ENCODE measurements at regions not wholly inside any gene's neighbourhood (a gene's known extent, or its start where the extent isn't known, plus 50 kb on each side); places are given as distances from the start of the nearest gene placed in this dataset.
"Not testable (repeated sequence)": the region's sequence is repeated elsewhere in the genome, so short reads cannot be mapped to it uniquely, and the experiment has no call there.

DNA sequence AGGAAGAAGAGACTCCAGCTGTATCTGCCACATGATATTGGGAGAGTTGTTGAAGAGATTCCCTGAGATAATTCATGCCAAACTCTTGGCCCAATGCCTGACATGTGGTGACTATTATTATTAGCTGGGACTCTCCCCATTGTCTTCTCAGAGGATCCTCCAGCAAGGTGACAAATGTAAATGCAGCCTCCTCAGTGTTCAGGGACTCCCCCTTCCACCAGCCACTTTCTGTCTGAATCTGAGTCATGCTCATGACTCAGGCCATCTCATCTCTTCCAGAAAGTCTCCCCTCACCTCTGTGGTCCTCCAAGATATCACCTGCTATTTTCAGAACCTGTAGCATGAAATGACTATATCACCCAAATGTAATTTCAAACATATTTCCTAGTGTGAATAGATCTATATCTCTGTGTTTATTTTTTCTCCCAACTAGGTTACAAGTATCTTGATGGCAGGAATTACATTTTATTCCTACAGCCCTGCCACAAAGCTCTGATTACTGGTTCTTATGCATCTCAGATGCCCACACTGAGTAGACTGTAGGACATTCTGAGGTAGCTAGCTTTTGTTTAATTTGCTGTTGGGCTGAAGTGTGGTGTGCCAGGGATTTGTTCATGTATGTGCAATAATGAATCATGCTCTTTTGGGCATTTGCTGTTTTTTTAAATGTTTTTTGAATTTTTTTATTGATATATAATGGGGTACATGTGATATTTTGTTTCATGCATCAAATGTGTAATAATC lies 126.6 kb upstream of the IL12B start:
- DNase-seq = peak; percentile 58 to 76

DNA sequence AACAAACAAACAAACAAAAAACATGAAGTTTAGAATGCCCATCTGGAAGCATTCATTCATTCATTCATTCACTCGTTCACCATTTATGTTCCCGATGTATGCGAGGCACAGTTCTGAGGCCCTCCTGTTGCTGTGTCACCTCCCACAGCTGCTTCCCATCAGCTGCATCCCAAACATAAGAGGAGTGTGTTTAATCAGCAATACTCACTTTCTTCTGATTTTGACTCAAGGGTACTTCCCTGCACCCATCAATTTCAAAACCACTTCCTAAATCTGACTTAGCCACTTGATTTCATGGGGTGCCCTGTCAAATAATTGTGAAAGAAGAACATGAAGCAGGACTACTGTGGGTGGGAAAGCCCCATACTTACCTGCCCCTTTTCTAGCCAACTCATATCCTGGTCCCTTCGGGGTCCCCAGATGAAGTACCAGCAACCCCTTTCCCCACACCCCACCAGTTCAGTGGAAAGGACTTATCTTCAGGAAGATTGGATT lies 128.0 kb upstream of the IL12B start:
- DNase-seq = peak; percentile 31 to 38

DNA sequence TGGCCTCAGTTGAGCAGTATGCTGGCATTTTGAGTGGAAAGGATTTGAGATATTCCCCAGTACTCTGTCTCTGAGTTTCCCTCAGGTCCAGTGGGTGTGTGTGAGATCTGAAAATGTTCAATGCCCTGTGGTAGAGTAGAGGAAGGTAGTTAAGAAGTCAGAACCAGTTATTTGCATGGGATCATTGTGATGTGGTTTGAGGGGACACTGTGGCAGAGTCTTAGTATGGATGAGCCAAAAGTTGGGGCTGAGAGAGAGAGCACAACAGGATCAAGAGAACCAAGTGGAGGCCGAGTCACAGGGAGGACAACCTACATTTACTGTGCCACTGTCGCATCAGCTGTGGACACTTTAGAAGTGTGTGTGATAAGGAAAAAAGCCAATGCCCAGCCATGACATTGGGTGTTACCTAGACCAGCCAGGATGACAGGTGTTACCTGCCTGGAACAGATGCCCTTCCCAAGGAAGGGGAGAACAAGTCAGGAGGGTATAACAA lies 128.9 kb upstream of the IL12B start:
- no peak for DNase-seq

DNA sequence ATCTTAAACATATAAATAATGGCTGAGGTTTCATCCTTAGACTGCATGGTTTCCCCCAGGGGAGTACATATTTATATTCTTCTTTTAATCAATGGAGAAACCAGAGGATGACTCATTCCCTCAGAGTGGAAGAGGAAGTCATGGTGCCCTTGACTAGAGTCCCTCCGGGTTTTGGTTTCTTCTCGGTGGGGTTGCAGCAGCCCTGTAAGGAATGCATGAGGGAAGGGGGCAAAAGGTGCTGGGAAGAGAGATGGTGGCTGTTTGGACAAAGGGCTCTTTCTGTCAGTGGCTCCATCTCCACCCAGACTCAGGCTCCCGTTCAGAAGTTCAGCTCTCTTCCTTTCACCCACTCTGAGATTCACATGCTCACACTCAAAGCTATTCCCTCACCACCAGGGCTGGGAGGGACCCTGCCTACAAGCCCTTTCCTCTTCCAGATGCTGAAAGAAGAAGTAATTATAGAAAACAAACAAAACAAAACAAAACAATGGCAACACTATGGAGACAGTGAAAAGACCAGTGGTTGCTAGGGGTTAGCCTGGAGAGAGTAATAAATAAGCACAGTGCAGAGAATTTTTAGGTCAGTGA lies 129.8 kb upstream of the IL12B start:
- DNase-seq = no peak

DNA sequence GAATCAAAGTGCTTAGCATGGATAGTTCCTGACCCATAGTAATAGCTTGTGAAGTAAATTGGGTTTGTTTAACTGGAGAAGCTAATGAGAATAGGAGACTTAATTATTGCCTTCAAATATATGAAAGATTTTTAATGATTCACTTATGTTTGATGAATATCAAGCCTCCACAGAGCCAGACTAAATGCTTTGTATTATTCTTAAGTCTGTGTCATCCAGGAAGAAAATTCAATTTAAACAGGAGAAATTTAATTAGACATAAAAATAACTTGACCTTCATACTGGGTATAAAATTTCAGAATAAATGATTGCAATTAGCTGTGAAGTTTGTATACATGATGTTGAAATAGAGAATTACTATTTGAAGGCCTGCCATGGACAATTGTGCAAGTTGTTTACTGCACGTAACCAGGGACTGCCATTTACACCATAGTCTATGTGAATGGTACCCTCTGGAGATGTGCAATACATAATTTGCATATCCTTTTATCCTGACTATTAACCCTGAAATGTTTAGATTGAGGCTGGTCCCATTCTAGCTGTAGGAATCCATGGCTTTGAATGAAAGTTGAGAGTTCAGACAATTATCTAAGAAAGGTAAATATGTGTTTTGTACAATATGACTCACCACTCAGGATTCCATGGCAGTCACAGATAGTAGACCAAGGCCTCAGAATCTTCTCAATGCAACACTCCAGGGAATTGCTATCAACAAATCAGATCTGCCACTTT lies 133.5 kb upstream of the IL12B start:
- no peak for DNase-seq

DNA sequence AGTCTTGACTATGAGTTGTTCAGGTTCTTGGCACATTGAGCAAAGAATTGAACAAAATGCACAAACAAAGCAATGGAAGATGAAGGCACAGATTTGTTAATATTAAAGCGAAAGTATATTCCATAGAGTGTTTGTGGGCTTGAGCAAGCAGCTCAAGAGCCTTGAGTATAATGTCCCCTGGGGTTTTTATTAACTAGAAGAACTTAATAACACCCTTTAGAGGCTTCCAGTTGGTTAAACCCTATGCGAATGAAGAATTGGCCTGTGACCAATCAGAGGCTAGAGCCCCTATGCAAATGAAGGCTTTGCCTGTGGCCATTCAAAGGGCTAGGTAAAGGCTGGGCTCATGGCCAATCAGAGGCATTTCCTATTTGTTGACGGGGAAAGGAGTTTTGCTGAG lies 135.3 kb upstream of the IL12B start:
- no peak for DNase-seq

DNA sequence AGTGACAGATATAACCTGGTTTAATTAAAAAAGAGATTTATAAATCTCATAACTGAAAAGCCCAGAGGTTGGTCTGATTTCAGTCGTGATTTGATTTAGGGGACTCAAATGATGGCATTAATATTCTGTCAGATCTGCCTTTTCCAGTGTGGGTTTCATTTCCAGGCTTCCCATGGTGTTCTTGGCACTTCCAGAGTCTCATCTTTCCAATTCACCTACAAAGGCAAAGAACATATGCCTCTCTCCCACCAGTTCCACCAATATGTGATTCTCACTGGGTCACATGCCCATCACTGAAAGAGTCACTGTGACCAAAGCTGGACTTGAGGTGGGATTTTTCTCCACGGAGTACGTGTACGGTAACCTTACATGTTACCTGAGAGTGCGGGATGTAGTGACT lies 137.4 kb upstream of the IL12B start:
- no peak for DNase-seq

DNA sequence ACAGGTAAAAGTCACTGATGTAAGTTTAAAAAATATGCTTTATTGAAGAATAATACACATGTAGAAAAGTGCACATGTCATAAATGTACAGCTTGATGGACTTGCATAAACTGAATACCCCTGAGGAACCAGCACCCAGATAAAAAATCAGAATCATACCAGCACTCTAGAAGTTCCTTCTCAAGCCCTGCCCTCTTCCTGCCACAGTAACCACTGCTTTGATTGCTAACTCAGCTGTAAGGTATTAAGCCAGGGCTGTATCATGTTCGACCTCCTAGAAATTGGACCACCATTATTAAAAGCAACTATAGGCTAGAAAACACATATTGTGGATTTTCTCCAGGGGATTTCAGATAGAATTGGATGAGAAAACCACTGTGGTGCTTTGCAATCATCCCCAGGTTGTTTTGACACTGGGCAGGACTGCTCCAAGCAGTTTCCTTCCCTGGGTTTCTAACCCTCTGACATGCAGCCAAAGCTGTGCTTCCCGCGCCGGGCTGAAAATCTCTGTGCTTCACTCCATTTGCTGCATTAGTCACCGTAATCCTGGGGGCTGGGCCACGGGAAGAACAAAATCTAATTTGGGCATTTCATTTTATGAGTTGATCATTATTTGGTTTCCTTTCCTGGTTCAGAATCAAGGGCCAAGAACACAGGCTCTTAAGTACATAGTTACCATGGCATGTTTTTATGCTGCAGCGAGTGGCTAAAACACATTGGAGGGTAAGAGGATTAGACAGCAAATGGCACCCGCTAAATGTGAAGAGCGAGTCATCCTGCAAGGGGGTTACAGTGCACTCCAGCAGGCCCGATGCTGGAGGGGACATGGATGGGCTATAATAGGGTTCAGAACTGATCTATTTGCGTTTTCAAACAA lies 139.4 kb upstream of the IL12B start:
- no peak for DNase-seq

DNA sequence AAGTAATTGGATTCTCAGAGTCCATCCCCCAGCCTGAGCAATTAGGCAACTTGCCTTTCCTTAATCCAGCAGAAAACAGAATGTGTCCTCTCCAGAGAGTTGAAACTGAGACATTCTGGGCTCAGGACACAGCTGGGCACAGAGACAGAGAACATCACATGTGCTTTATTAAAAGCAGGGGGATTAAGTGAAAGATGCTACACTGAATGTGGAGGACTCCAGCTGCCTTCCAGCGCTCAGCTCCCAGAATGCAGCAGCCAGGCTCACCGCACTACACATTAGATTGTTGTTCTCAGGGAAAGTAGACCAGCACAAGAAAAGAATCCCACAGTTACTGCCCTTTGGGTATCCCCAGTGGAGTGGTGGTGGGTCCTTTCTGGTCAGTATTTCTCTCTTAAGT lies 141.6 kb upstream of the IL12B start:
- DNase-seq = no peak

DNA sequence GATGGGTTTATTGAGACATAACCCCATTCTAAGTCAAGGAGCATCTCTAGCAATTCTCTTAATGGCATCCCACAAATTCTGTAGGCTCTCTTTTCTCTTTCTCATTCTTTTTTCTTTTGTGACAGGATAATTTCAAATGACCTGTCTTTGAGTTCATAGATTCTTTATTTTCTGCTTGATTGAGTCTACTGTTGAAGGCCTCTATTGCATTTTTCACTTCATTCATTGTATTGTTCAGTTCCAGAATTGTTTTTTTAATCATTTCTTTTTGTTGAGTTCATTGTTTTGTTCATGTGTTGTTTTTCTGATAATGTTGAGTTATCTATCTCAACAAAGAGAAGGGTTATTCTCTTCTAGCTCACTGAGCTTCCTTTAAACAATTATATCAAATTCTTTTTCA lies 144.7 kb upstream of the IL12B start:
- no peak for DNase-seq

DNA sequence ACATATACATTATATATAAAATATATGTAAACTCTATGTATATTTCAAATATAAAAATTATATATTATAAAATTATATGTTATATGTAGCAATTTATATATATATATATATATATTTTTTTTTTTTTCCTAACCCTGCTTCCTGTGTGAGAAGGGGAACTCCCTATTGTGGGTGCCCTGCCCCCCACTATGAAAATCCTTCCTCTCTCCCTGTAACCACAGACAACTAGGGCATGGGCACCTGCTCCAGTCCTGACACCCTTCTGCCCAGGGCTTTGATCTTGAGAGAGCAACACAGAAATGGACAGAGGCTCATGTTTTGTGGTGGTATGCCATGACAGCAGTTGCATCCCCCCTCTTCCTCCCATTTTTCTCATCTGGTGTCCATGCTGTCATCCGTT lies 148.7 kb upstream of the IL12B start:
- no peak for DNase-seq

DNA sequence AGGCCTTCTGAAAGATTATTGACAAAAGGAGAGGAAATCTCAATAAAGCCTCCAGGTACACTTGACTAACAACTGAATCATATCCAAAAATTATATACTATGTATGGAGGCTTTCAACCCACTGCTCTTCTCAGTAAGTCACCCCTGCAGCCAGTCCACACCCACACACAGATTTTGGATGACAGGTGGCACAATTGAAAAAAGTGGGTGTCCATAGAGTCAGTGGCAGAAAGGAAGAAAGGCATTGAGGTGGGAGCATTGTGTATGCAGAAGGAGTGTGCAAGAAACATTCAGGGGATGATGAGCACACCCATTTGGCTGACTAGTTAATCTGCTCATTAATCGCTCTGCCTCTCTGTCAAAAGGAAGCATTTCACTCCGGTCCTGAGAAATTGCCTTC lies 150.6 kb upstream of the IL12B start:
- DNase-seq = no peak

DNA sequence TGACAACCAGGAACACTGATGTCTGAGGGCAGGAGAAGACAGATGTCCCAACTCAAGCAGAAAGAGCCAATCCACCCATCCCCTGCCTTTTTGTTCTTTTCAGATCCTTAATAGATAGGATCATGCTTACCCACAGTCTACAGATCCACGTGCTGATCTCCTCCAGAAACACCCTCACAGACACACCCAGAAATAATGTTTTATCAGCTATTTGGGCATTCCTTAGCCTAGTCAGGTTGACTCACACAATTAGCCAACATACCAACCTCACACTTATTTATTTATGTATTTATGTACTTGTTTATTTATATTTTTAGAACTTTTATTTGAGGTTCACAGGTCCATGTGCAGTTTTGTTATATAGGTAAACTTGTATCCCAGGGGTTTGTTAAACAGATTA lies 151.5 kb upstream of the IL12B start:
- no peak for DNase-seq

DNA sequence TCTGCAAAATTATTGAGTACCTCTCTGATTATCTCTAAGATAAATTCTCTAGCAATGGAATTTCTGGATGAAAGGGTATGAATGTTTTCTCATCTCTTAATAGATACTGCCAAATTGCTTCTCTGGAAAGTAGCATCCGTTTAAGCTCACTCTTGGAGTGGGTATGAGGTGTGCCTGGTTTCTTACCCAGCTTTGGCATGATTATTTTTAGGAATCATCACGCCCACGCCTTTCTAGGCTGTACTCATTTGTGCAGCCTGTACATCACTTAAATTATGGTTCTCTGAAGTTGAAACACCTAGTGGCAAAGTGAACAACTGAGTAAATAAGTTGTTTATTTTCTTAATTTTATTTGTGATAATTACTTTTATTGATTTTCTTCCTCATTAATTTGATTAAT lies 156.5 kb upstream of the IL12B start:
- no peak for DNase-seq

DNA sequence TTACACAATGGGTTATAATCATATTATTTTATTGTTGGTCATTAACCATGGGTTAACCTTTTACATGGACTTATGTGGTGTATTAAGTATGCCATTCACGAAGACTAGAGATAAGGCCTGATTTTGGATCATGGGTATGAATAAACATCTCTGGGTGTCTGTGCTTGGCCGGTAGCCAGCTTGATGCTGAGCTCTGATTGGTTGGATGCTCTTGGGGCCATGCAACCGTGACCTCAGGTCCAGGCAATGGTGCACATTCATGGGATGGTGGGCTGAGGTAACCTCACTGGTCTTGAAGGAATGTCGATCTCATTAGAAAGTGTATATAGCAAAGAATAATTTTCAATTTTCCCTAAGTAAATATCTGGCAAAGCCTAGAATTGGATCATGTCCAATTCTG lies 158.2 kb upstream of the IL12B start:
- no peak for DNase-seq

DNA sequence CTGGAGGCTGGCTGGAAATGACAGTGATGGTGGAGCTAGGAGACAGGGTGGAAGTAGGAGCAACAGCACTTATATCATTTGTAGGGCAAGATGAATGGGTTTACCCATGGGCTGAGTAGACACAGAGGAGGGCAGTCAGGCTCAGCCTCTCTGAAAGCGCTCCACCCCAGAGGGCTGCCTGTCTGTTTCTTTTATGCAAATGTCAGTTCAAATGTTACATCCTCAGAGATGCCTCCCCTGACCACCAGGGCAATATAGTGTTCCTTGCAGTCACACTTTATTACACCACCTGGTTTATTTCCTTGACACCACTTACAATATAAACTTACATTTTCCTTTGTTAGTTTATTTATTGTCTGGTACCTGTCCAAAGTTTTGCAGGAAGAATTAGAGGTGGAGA lies 159.5 kb upstream of the IL12B start:
- DNase-seq = no peak

DNA sequence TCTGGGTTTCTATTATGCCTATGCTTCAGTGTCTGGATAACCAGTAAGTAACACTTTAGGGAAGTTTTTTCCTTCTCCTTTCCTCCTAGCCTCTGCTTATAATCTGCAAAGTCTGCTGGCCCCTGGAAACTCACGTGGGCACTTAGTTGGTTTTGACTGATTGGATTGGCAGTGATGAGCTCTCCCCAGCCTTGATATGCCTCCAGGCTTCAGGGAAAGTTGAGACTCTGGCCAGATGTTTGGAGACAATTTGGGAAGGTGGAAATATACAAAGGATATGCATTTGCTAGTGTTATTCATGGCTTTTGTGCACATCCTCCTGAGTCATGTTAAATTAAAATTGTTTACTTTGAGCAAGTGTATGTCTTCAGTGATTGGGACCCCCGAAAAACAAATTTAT lies 160.2 kb upstream of the IL12B start:
- DNase-seq = no peak

DNA sequence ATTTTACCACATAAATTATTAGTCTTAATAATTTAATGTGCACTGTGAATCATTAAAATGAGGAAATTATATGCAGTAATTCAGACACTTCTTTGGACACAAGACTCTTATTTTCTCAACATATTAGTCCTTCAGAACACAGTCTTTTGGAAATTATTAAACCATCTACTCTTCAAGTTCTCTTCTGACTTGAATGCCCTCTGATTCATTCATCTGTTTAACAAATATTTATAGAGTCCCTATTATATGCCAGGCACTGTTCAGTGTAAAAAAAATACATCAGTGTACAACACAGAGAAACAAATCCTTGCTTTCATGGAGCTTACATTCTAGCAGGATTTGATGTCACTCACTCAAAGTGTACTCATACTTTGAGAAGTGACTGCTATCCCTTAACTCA lies 163.4 kb upstream of the IL12B start:
- no peak for DNase-seq

DNA sequence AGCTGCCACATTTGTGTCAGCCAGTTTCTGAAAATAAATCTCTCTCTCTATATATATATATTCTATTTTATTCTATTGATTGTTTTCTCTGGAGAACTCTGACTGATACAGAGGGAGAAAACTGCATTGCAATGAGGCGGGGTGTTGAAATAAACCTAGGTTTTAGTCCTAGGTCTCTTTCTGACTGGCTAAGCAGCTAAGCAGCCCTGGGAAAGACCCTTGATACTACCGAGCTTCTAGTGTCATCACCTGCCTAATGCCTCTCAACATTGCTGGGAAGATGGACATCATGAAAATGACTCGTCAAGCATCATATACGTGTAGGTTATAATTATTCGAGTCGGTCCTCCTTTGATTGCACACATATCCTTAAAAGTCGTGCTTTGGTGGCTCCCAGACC lies 166.5 kb upstream of the IL12B start:
- no peak for DNase-seq

DNA sequence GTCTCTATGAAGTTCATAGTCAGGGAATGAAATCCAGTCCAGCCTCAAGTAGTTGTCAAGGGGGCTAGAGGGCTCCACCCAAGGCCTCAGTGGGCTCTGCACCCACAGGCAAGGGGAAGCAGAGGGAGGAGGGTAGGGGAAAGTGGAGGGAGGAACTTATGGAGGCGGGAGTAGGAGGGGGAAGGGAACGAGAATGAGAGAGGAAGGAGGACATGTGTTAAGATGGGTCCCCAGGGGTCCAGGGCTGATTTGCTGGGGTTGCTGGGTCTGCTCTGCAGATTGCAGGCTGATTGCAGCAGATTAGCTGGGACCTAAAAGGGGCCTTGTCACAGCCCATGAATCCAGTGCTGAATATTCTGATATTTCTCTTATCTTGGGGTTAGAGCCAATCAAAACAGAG lies 166.9 kb upstream of the IL12B start:
- DNase-seq = no peak

DNA sequence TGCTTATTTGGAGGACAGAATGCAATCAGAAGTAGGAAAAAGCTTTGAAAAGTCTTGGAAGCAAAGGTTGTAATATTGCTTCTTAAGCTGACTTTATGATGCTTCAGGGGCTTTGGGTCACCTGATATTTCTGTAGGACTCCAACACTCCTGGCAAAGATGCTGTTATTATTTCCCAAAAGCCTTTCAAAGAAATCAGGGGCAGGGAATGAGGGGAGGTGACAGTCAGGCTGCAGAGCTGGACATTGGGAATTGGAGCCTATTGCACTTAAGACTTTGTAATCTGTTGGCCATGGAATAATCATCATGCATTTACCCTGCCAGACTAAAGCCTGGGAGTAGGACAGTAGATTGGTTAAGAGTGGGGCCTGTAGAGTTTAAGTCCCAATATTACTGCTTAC lies 168.3 kb upstream of the IL12B start:
- no peak for DNase-seq

DNA sequence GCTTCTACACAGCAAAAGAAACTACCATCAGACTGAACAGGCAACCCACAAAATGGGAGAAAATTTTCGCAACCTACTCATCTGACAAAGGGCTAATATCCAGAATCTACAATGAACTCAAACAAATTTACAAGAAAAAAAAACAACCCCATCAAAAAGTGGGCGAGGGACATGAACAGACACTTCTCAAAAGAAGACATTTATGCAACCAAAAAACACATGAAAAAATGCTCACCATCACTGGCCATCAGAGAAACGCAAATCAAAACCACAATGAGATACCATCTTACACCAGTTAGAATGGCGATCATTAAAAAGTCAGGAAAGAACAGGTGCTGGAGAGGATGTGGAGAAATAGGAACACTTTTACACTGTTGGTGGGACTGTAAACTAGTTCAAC lies 171.8 kb upstream of the IL12B start:
- DNase-seq = not testable (repeated sequence)

DNA sequence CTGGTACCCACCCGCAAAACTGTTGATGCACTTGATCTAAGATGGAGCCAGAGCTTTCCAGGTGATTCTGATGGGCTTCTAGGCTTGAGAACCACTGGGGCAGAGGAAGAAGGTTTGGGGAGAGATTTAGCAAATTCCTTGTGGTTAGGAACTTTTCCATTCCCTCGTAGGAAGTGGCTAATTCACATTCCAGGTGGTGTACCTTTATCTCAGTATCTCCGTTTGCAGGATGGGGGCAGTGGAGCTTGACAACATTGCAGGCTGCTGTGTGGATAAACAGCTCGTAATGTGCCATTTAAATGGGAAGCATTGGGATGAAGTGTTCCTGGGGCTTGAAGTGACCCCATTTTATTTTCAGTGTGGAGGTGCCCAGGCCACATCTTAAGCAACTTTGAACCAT lies 172.9 kb upstream of the IL12B start:
- DNase-seq = no peak
